Activated CD8-positive, alpha-beta T cell treated with anti-CD3 and anti-CD28 coated beads, Interleukin-2, amount 10 ng/mL, durations not matched to agents 7 days and 5 days (primary cell): ENCODE measurements at regions not wholly inside any gene's neighbourhood (a gene's known extent, or its start where the extent isn't known, plus 50 kb on each side); places are given as distances from the start of the nearest gene placed in this dataset.

ENCODE experiments used
- ATAC-seq: fragments of 150-1000 bp; cut with Tn5 transposase; one replicate; pipeline ENCODE4 v1.10.0; 2021; ENCODE audit warnings: moderate library complexity
- CTCF ChIA-PET: fragments of 350-600 bp; sonication (Branson Sonifier 250); formaldehyde crosslinking; loops from one replicate; lab custom pipeline; 2021; ENCODE audit warnings: antibody characterized with exemption; lab: Charles Lee
- POLR2A ChIA-PET: fragments of 350-600 bp; sonication (Branson Sonifier 250); formaldehyde crosslinking; loops from one replicate; lab custom pipeline; 2021; ENCODE audit warnings: antibody characterized with exemption; lab: Charles Lee
- DNase-seq: peaks from one replicate; pipeline ENCODE4 v3.0.0-alpha.2; 2020
- H3K27ac Mint-ChIP-seq: one replicate; pipeline ENCODE4 v1.8.0; 2021; ENCODE audit warnings: mild to moderate bottlenecking, mixed read lengths
- H3K27me3 Mint-ChIP-seq: one replicate; pipeline ENCODE4 v1.8.0; 2021; ENCODE audit warnings: low read depth, mixed read lengths
- H3K36me3 Mint-ChIP-seq: one replicate; pipeline ENCODE4 v1.8.0; 2021; ENCODE audit warnings: low read depth, mixed read lengths
- H3K4me1 Mint-ChIP-seq: one replicate; pipeline ENCODE4 v1.8.0; 2021; ENCODE audit warnings: low read depth, mixed read lengths
- H3K4me3 Mint-ChIP-seq: one replicate; pipeline ENCODE4 v1.8.0; 2021; ENCODE audit warnings: mild to moderate bottlenecking, mixed read lengths
- H3K9me3 Mint-ChIP-seq: one replicate; pipeline ENCODE4 v1.8.0; 2022; ENCODE audit warnings: mixed read lengths; ENCODE audit not compliant: insufficient read depth

DNA sequence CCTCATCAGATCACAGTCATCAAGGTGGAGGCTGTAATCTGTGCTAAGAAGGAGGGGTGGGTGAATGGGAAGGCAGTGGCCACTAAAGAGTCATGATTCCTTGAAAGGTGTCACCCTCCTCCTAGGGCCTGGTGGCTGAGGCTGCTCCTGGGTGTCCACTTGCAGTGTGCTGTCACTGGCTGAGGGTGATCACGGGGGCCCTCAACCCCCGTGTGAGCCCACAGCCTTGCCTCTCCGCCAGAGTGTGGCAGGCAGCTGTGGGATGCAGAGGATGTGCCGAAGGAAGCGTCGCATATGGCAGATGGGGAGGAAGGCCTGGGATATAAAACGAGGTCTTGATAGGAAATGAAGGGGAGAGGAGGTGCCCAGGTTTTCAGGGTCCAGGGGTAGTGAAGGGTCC is 476.5 kb downstream of the PTPRU start:
- Mint-ChIP-seq H3K4me3 (no peak overlapping the region), H3K4me1 (peaks cover 38% of the 10 kb centered on the region), H3K9me3 (no peaks in the 10 kb centered on the region), H3K36me3 (no peaks in the 10 kb centered on the region), H3K27me3 (no peaks in the 10 kb centered on the region), H3K27ac (no peak overlapping the region)
- ChIA-PET CTCF (no interaction called here), POLR2A (no interaction called here)
- no peak for DNase-seq
- no peak for ATAC-seq

DNA sequence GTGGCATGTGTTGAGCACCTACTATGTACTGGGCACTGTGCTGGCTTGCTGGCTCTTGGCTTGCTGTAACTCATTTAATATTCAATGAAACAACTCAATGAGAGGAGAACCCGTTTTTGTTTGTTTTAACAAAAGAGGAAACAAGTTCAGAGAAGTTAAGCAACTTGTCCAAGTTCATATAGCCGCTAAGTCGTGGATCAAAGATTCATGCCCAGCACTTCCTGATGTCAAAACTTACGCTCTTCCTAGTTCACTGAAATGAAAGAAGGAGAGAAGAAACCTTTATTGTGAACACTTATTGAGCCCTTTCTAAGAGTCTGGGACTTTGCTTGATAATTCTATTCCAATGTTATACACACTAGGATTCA is 475.9 kb downstream of the PTPRU start:
- Mint-ChIP-seq H3K4me3 (no peak overlapping the region), H3K36me3 (no peaks in the 10 kb centered on the region), H3K4me1 (peaks cover 38% of the 10 kb centered on the region), H3K9me3 (no peaks in the 10 kb centered on the region), H3K27me3 (no peaks in the 10 kb centered on the region), H3K27ac (peak overlapping the region; percentile 4)
- ChIA-PET POLR2A (interaction anchor here (0.6 kb wide), 1 partner anchor 1283 kb away, joined by 4 read pairs; no protein-coding TSS in a partner anchor), CTCF (no interaction called here)
- DNase-seq (no peak), ATAC-seq (peak; percentile 27)

DNA sequence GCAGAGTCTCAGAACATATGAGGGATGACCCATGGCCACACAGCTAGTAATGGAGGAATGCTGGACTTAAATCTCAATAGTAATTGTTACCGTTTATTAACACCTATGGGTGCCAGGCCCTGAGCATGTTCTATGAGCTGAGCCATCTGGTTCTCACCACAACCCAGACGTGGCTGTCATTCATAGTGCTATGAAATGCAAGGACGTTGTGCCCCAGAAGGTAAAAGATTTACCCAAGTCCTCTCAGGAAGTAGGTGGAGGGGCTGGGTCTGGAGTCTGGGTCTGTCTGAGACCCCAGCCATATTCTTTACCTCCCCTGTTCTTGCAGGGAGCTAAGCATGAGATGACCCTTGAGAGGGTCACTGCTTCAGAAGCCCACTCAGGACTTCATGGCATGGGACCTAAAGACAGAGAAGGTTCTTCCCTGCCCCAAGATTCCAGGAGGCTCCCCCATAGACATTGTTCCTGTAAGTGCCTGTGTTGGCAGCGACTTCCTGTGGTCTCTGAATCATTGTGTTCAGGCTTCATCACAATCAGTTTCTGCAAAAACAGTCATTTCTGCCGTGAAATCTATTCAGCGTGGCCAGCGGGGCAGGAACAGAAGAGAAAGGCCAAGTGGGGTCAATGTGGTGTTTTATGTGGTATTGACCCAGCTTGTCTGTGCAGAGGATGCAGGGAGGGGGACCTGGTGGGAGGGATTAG is 475.4 kb downstream of the PTPRU start:
- H3K4me1 Mint-ChIP-seq = peaks cover 38% of the 10 kb centered on the region

DNA sequence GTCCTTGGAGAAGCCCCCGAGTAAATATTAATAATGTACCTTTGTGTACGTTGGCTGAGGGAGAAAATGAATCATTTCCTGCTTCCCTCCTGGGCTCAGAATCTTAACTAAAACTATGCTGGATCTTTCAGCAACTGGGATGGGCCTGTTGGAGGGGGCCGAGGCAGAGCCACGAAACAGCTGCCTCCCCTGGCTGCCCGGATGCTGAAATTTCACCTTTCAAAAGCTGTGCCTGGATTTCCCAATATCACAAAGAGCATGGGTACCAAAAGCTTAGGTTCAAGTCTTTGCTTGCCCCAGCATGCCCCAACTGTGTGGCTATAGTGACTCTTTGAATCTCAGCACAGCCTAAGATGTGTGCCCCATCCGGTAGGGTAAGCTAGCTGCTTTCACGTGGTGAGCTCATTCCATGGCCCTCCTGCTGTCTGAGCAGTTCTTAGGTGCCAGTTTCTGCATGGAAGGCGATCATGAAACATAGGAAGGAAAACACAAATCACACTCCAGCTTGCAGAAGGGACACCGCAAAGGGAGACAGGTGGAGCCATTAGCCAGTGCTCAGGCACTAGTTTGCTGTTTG is 473.5 kb downstream of the PTPRU start:
- no peak for DNase-seq
- Mint-ChIP-seq H3K27me3 (peaks cover 6% of the 10 kb centered on the region), H3K4me3 (no peak overlapping the region), H3K27ac (peak overlapping the region; percentile 58), H3K9me3 (no peaks in the 10 kb centered on the region), H3K4me1 (peaks cover 38% of the 10 kb centered on the region), H3K36me3 (no peaks in the 10 kb centered on the region)
- no peak for ATAC-seq
- ChIA-PET POLR2A (no interaction called here), CTCF (no interaction called here)

More for the DNA sequence above, 475.4 kb downstream of the PTPRU start:
- POLR2A ChIA-PET = interaction anchor here (0.6 kb wide), 1 partner anchor 1282 kb away, joined by 4 read pairs; no protein-coding TSS in a partner anchor
- Mint-ChIP-seq H3K36me3 (no peaks in the 10 kb centered on the region), H3K4me3 (no peak overlapping the region), H3K9me3 (no peaks in the 10 kb centered on the region), H3K27ac (peak overlapping the region; percentile 4), H3K27me3 (no peaks in the 10 kb centered on the region)
- ATAC-seq = peak; percentile 44
- DNase-seq = peak; percentile 37
- CTCF ChIA-PET = no interaction called here

DNA sequence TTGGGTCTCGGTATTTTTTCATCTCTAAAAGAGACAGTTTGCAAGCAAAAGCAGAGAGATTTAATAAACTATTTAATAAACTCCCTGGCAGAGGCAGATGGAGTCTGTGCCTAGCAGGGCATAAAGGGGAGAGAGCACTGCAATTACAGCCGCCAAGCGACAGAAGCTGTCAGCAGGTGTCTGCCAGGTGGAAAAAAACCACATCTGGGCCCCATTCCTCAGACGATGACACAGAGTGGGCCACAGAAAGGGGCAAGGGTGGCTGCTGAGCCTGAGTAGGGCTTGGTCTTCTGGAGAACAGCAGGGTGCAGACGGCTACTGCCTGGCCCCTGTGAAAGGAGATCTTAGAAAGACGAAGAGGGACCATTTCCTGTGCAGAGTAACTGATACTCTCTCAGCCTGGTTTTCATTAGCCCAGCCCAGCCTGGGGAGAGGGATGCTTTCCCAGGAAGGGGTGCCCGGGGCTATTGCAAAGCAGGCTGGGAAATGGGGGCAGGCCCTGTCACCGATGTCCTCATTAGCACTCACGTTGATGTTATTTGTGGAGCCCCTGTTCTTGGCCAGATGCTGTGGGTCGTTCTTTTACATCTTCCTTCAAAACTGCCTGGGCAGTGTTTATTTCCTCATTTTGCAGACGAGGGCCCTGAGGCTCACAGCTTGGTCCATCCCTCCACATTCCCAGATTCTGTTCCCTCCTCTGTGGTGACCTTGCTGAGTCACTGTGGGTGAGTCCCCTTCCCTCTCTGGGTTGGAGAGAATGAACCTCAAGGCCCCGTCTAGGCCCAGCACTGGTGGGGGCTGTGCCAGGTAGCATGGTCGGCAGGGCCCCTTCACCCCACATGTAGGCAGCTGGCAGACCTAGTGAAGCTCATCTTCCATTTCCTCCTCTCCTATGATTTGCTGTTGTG is 472.7 kb downstream of the PTPRU start:
- peaks cover 6% of the 10 kb centered on the region for H3K27me3 Mint-ChIP-seq
- H3K9me3 Mint-ChIP-seq = no peaks in the 10 kb centered on the region
- no peaks in the 10 kb centered on the region for H3K36me3 Mint-ChIP-seq
- ATAC-seq (no peak), DNase-seq (no peak)
- H3K27ac Mint-ChIP-seq = peak overlapping the region; percentile 44
- peaks cover 38% of the 10 kb centered on the region for H3K4me1 Mint-ChIP-seq
- H3K4me3 Mint-ChIP-seq = no peak overlapping the region
- ChIA-PET CTCF (no interaction called here), POLR2A (no interaction called here)

DNA sequence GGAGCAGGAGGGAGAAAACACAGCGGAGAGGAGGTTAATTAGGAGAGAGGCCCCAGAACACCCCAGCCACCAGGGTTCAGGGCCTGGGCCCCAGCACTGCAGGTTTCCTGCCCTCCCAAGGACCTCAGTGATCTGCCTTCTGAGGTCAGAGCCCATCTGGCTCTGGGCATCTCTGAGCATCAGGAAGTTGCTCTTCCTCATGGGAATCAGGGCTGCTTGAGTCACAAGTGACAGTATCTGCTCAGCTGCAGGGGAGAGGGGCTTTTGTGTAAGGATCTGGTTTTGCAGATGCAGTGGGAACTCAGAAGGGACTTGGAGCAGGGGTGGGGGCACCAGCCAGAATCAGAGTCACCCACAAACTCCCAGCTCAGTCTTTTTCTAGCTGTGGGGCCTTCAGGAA is 472.1 kb downstream of the PTPRU start:
- ChIA-PET POLR2A (no interaction called here), CTCF (no interaction called here)
- Mint-ChIP-seq H3K27me3 (peaks cover 8% of the 10 kb centered on the region), H3K4me1 (peaks cover 38% of the 10 kb centered on the region), H3K27ac (no peak overlapping the region), H3K36me3 (no peaks in the 10 kb centered on the region), H3K9me3 (no peaks in the 10 kb centered on the region), H3K4me3 (no peak overlapping the region)
- DNase-seq (no peak), ATAC-seq (no peak)

DNA sequence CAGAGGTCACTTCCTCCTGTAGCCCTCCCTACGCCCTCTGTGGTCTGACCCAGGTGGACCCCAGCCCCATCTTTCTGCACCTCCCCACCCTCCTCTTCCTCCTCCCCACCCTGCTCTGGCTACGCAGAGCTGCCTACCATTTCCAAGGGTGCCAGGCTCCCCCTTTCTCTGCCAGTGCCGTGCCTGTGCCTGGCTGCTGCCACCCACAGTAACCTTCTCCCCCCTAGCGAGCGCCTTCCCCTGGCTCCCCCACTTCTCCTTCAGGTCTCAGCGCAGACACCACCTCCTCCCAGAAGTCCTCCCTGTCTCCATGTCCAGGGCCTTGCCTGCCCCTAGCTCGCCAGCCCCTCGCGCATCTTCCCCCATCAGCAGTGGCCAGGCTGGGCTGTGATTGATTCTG is 471.5 kb downstream of the PTPRU start:
- Mint-ChIP-seq H3K27me3 (peaks cover 9% of the 10 kb centered on the region), H3K4me3 (no peak overlapping the region), H3K4me1 (peaks cover 35% of the 10 kb centered on the region), H3K36me3 (no peaks in the 10 kb centered on the region), H3K9me3 (no peaks in the 10 kb centered on the region), H3K27ac (no peak overlapping the region)
- ATAC-seq = no peak
- POLR2A ChIA-PET = no interaction called here
- no peak for DNase-seq
- CTCF ChIA-PET = no interaction called here

DNA sequence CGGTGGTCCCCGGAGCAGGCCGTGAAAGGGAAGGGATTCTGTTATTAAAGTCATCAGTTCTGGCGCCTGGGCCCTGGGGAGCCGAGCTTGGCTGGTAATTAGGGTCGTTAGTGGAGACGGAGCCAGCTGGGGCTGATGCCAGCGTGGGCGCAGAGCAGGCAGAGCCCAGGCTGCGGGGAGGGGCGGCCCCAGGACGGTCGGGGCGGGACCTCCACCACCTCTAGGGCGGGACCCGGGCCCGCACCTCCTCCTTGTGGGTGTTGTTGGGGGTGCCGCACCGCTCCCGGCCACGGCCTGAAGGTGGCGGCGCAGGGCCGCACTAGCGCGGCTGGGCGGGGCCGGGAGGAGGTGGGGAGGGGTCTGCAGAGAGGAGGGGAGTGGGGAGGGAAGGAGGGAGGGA is 470.6 kb downstream of the PTPRU start:
- H3K4me1 Mint-ChIP-seq = peaks cover 27% of the 10 kb centered on the region
- no peak overlapping the region for H3K4me3 Mint-ChIP-seq
- no peaks in the 10 kb centered on the region for H3K9me3 Mint-ChIP-seq
- DNase-seq (peak; percentile 40), ATAC-seq (peak; percentile 73)
- ChIA-PET CTCF (no interaction called here), POLR2A (no interaction called here)
- no peak overlapping the region for H3K27ac Mint-ChIP-seq
- H3K36me3 Mint-ChIP-seq = no peaks in the 10 kb centered on the region
- peaks cover 11% of the 10 kb centered on the region for H3K27me3 Mint-ChIP-seq

DNA sequence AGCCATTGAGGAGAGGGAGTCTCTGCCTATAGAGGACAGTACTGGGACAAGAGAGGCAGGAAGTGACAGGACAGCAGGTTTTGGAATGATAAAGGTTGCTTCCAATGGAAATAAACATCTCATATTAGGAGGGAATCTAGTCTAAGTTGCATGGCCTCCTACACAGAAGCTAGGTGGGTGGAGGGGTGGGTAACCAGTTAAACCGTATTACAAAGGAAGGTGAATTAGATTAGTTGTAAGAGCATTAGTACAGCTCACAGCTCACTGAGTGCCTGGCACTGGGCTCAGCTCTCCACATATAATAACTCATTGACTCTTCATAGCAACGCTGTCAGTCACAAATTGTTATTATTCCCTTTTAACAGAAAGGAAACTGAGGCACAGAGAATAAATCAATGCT is 468.1 kb downstream of the PTPRU start:
- no peak overlapping the region for H3K4me3 Mint-ChIP-seq
- peaks cover 14% of the 10 kb centered on the region for H3K4me1 Mint-ChIP-seq
- ChIA-PET POLR2A (no interaction called here), CTCF (interaction anchor here (1.4 kb wide), 1 partner anchor 17 kb away, joined by 4 read pairs; no protein-coding TSS in a partner anchor)
- H3K27ac Mint-ChIP-seq = no peak overlapping the region
- DNase-seq = no peak
- peaks cover 13% of the 10 kb centered on the region for H3K27me3 Mint-ChIP-seq
- no peaks in the 10 kb centered on the region for H3K9me3 Mint-ChIP-seq
- ATAC-seq = no peak
- H3K36me3 Mint-ChIP-seq = no peaks in the 10 kb centered on the region

DNA sequence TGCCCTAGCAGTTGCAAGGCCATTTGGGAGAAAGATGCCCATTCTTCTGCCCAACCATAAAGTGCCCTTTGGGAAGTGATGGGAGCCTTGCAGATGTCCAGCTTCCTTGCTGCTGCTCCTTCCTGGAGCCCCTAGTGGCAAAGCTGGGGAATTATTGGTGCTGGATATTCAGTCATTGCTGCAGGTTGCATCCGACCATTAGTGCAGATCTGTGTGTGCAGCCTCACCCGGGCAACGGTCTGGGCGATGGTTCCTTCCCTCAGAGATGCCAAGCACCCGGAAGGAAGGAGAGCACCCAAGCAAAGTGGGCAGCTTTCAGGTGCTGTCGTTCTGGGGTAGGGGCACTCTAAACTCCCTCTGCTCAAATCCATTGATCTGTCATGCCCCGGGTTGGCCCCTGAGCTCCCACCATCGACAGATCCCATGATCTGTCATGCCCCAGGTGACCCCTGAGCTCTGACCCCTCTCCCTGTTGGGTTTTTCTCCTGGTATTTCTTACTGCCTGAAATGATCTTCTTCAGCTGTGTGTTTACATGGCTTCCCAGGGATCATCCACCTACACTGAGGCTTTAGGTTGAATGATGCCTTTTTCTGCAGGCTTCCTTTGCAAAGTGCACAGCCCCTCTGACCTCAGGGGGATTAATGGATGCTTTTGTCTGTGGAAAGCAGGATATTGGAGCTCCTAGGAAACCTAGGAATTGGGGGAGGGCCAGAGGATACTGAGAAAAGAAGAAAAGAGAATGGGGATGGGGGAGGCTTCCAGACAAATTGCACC is 467.5 kb downstream of the PTPRU start:
- H3K27ac Mint-ChIP-seq = no peak overlapping the region
- no peak overlapping the region for H3K4me3 Mint-ChIP-seq
- no peaks in the 10 kb centered on the region for H3K9me3 Mint-ChIP-seq
- ATAC-seq (no peak), DNase-seq (no peak)
- POLR2A ChIA-PET = no interaction called here
- no peaks in the 10 kb centered on the region for H3K36me3 Mint-ChIP-seq
- H3K4me1 Mint-ChIP-seq = peaks cover 7% of the 10 kb centered on the region
- CTCF ChIA-PET = interaction anchor here (0.7 to 1.4 kb wide), 5 partner anchors 10 to 33 kb away, joined by 3 to 4 read pairs (median 3); no protein-coding TSS in a partner anchor
- H3K27me3 Mint-ChIP-seq = peaks cover 13% of the 10 kb centered on the region

DNA sequence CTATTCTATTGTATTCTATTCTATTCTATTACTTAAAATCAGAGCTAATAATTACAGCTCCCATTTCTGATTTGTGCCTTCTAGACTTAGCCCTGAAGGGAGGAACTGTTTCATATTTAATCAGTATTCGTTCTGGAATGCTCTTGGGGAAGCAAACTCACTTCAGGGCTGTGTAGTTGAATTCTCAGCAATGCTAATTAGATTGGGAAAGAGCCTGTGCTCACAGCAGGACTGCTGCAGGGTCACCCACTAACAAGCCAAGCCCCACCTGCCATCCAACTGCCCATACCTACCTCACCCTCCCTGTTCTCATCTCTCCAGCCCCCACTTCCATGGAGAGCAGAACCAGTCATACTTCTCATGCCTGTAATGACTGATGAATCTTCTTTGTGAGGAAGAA is 464.2 kb downstream of the PTPRU start:
- Mint-ChIP-seq H3K4me1 (no peaks in the 10 kb centered on the region), H3K27ac (no peak overlapping the region), H3K27me3 (peaks cover 8% of the 10 kb centered on the region), H3K36me3 (no peaks in the 10 kb centered on the region), H3K9me3 (no peaks in the 10 kb centered on the region), H3K4me3 (no peak overlapping the region)
- DNase-seq (no peak), ATAC-seq (no peak)
- ChIA-PET POLR2A (no interaction called here), CTCF (no interaction called here)
